ENCODE measurements at regions not wholly inside any gene's neighbourhood (a gene's known extent, or its start where the extent isn't known, plus 50 kb on each side); places are given as distances from the start of the nearest gene placed in this dataset.

- ATAC-seq (no peak), DNase-seq (no peak)
- no peak for TF ChIP-seq POLR2A (IDR thresholded peaks at IDR 0.05)
- TF ChIP-seq CTCF (IDR thresholded peaks at IDR 0.05), result no peak
- WGBS, 2 donors, result 70 to 73% methylated on average over 3 of the region's 3 CpGs
- no peak overlapping the region for H3K4me3 ChIP-seq
- no peak overlapping the region for H3K27ac ChIP-seq
- H3K27me3 ChIP-seq, result no peaks in the 10 kb centered on the region
- H3K36me3 ChIP-seq (replicated peaks in 1 of 2; ENCODE audit: insufficient read depth in 1 of 2, low read depth in 2 of 2), result no peaks in the 10 kb centered on the region
- H3K9me3 ChIP-seq, result no peaks in the 10 kb centered on the region
- no peaks in the 10 kb centered on the region for H3K4me1 ChIP-seq
- intact Hi-C loops (cut with DNase I), result no loop called here
These were observed 200.4 kb downstream of the RAB38 start for GRCh38 chr11:87974797-87975196.

DNA sequence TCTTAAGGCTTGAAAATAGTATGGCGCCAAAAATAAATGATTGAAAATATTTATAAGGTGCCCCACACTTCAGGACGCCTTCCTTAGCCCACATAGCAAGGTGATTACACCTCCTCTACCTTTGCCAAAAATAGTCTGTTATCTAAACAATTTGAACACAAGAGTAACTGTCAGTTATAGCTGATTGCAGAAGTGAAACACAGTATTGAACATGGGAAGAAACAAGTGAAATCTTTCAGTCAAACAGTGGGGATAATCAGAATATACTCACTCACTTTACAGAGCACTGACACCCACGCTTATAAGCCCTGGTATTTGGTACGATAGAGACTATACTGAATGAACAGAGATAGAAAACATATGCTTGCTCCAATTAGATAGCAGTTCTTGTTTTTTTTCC, 203.1 kb downstream of the RAB38 start:
- DNase-seq (no peak), ATAC-seq (no peak)
- no peaks in the 10 kb centered on the region for H3K36me3 ChIP-seq (replicated peaks in 1 of 2; ENCODE audit: insufficient read depth in 1 of 2, low read depth in 2 of 2)
- no peak overlapping the region for H3K4me3 ChIP-seq
- H3K27ac ChIP-seq, result no peak overlapping the region
- H3K9me3 ChIP-seq, result no peaks in the 10 kb centered on the region
- WGBS, 2 donors, result 65 to 66% methylated on average over 4 of the region's 4 CpGs
- TF ChIP-seq CTCF (IDR thresholded peaks at IDR 0.05) (no peak), POLR2A (IDR thresholded peaks at IDR 0.05) (no peak)
- intact Hi-C loops (cut with DNase I), result no loop called here
- H3K27me3 ChIP-seq, result no peaks in the 10 kb centered on the region
- H3K4me1 ChIP-seq, result no peaks in the 10 kb centered on the region

GRCh38 chr11:87971354-87971753, 203.9 kb downstream of the RAB38 start:
- no peak overlapping the region for H3K27ac ChIP-seq
- DNase-seq (no peak), ATAC-seq (no peak)
- intact Hi-C loops (cut with DNase I), result no loop called here
- 44 to 77% methylated on average over 2 of the region's 2 CpGs for WGBS, 2 donors
- no peak overlapping the region for H3K4me3 ChIP-seq
- H3K9me3 ChIP-seq, result no peaks in the 10 kb centered on the region
- H3K27me3 ChIP-seq, result no peaks in the 10 kb centered on the region
- no peaks in the 10 kb centered on the region for H3K4me1 ChIP-seq
- no peak for TF ChIP-seq POLR2A (IDR thresholded peaks at IDR 0.05)
- no peak for TF ChIP-seq CTCF (IDR thresholded peaks at IDR 0.05)
- H3K36me3 ChIP-seq (replicated peaks in 1 of 2; ENCODE audit: insufficient read depth in 1 of 2, low read depth in 2 of 2), result no peaks in the 10 kb centered on the region

- H3K4me3 ChIP-seq, result no peak overlapping the region
- H3K27me3 ChIP-seq, result no peaks in the 10 kb centered on the region
- no peaks in the 10 kb centered on the region for H3K4me1 ChIP-seq
- DNase-seq (no peak), ATAC-seq (no peak)
- WGBS, 2 donors, result 57 to 71% methylated on average over 4 of the region's 4 CpGs
- no peaks in the 10 kb centered on the region for H3K36me3 ChIP-seq (replicated peaks in 1 of 2; ENCODE audit: insufficient read depth in 1 of 2, low read depth in 2 of 2)
- H3K27ac ChIP-seq, result no peak overlapping the region
- TF ChIP-seq CTCF (IDR thresholded peaks at IDR 0.05), result no peak
- no peak for TF ChIP-seq POLR2A (IDR thresholded peaks at IDR 0.05)
- intact Hi-C loops (cut with DNase I), result no loop called here
- H3K9me3 ChIP-seq, result no peaks in the 10 kb centered on the region
These were observed 204.5 kb downstream of the RAB38 start for GRCh38 chr11:87970762-87971161.

DNA sequence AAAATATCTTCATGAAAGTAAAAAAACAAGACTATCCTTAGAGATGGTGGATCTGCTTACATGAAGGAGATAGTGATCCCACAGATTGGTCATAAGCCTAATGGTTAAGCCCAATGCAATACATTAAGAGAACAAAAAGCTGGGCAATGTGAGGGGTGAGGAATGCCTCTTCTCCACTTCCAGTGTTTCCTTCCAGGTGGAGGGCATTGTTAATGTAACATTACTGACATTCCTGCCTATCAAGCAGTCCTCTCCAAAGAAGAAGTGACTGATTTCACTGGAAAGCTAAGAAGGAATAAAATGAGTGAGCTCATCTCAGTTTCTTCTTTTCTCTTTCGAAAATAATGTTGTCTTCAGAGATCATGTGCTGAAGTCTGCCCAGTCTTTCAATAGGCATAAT, 207.8 kb downstream of the RAB38 start:
- H3K9me3 ChIP-seq, result no peaks in the 10 kb centered on the region
- H3K36me3 ChIP-seq (replicated peaks in 1 of 2; ENCODE audit: insufficient read depth in 1 of 2, low read depth in 2 of 2), result no peaks in the 10 kb centered on the region
- 26 to 31% methylated on average over 1 of the region's 1 CpG for WGBS, 2 donors
- no peaks in the 10 kb centered on the region for H3K4me1 ChIP-seq
- DNase-seq, result no peak
- TF ChIP-seq CTCF (IDR thresholded peaks at IDR 0.05), result no peak
- no peak for TF ChIP-seq POLR2A (IDR thresholded peaks at IDR 0.05)
- ATAC-seq, result no peak
- no peaks in the 10 kb centered on the region for H3K27me3 ChIP-seq
- H3K4me3 ChIP-seq, result no peak overlapping the region
- intact Hi-C loops (cut with DNase I), result no loop called here
- no peak overlapping the region for H3K27ac ChIP-seq
